Esophagus muscularis mucosa (tissue), 4 donors: ENCODE measurements at regions not wholly inside any gene's neighbourhood (a gene's known extent, or its start where the extent isn't known, plus 50 kb on each side); places are given as distances from the start of the nearest gene placed in this dataset.

Experiments
- EP300 ChIP-seq: sonication (generic); formaldehyde crosslinking; IDR thresholded peaks from one replicate; pipeline ENCODE4 v1.6.1; 2017; ENCODE audit warnings: antibody characterized with exemption
- POLR2A ChIP-seq: fragments of 450-650 bp; IDR thresholded peaks from one replicate; pipeline ENCODE4 v1.6.1; 2017; ENCODE audit warnings: antibody characterized with exemption, moderate library complexity, mild to moderate bottlenecking, low read depth
- POLR2AphosphoS5 ChIP-seq, 2 donors: sonication (generic); formaldehyde crosslinking; IDR thresholded peaks; one replicate each; pipeline ENCODE4 v1.6.1; 2017; ENCODE audit warnings: antibody characterized with exemption in 2 of 2
- TF ChIP-seq, protein P1 (sequence below), 3 experiments: fragments of 200-600 bp in 2 of 3; fragments of 450-650 bp in 1 of 3; sonication (generic) in 2 of 3; IDR thresholded peaks; one replicate each; pipeline ENCODE4 v1.5.1; 2017 to 2019; ENCODE audit warnings: antibody characterized with exemption in 3 of 3, mild to moderate bottlenecking in 2 of 3, moderate library complexity in 1 of 3

GRCh38 chr11:32005786-32006416 is 85.0 kb upstream of the RCN1 start:
- TF ChIP-seq, protein P1, sequence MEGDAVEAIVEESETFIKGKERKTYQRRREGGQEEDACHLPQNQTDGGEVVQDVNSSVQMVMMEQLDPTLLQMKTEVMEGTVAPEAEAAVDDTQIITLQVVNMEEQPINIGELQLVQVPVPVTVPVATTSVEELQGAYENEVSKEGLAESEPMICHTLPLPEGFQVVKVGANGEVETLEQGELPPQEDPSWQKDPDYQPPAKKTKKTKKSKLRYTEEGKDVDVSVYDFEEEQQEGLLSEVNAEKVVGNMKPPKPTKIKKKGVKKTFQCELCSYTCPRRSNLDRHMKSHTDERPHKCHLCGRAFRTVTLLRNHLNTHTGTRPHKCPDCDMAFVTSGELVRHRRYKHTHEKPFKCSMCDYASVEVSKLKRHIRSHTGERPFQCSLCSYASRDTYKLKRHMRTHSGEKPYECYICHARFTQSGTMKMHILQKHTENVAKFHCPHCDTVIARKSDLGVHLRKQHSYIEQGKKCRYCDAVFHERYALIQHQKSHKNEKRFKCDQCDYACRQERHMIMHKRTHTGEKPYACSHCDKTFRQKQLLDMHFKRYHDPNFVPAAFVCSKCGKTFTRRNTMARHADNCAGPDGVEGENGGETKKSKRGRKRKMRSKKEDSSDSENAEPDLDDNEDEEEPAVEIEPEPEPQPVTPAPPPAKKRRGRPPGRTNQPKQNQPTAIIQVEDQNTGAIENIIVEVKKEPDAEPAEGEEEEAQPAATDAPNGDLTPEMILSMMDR (IDR thresholded peaks at IDR 0.05) = no peak
- TF ChIP-seq POLR2A (no peak), POLR2AphosphoS5 (IDR thresholded peaks at IDR 0.05) (no peak), EP300 (no peak)
